GM19468 (cell line): ENCODE measurements at regions not wholly inside any gene's neighbourhood (a gene's known extent, or its start where the extent isn't known, plus 50 kb on each side); places are given as distances from the start of the nearest gene placed in this dataset.

ENCODE experiments used
- ATAC-seq: cut with Tn5 transposase; IDR thresholded peaks from one replicate; pipeline ENCODE4 v1.9.1; 2021; ENCODE audit warnings: mild to moderate bottlenecking, moderate library complexity, moderate number of reproducible peaks; ENCODE audit not compliant: unreplicated experiment; ENCODE audit errors: extremely low read depth

DNA sequence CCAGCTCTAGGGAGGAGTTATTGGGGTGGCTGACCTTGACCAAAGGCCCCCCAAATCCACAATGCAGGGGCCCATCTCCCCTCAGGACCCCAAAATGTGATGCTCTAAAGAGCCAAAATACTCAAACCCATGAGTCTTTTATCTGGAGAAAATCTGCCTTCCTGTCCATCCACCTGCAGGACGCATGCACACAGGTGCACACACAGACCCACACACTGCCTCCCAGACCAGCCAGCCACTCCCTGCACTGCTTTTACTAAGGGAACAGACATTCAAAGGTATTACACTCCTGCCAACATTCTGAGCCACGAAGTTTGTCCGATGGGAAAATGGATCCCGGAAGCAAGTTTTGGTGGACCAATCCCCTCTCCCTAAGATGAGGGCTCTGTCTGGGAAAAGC, 76.1 kb upstream of the CDH5 start:
- no peak for ATAC-seq

DNA sequence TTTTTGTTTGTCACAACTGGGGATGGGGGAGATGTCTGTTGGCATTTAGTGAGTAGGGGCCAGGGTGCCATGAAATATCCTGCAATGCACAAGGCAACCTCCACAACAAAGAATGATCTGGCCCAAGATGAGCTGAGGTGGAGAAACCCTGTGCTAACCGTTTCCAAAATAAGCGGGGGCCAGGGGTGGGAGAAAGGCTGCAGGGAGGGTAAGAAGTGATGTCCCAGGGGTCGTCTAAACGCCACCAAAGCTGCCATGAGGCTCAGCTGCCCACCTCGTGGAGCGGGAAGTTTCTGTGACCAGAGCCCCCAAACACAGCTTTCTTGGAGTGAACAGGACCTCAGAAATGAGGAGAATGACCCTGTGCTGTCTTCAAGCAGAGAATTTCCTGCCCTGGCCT, 76.5 kb upstream of the CDH5 start:
- no peak for ATAC-seq

DNA sequence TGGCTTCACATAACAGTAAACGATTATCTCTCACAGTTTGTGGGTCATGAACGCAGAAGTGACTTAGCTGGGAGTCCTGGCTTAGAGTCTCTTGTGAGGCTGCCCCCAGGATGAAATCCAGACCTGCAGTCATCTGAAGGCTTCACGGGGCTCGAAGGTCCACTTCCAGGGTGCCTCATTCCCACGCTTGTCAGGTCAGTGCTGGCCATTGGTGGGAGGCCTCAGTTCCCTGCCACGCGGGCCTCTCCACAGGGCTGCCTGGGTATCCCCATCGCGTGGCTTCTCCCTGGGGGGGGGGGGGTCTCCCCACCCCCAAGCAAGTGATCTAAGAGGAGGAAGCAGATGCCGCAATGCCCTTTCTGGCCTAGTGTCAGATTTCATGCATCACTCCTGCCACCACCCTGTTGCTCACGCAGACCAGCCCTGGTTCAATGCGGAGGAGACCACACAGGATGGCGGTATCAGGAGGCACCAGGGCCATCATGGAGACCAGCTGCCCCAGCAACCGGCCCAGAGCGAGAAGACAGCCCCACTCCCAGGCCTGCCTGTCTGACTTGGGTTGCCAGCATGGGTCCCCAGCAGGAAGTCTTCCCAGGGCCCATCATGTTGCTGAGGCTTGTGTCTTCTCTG, 77.3 kb upstream of the CDH5 start:
- no peak for ATAC-seq

DNA sequence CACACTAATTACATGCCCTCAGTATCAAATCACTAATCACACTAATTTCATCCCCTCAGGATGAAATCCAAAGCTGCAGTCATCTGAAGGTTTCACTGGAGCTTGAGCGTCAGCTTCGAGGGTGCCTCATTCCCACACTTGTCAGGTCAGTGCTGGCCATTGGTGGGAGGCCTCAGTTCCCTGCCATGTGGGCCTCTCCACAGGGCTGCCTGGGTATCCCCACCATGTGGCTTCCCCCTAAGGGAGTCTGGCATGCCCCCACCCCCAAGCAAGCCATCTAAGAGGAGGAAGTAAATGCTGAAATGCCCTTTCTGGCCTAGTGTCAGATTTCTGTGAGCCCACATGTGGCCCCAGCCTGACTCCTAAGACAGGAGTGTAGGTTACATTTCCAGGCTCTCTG, 78.6 kb upstream of the CDH5 start:
- no peak for ATAC-seq

DNA sequence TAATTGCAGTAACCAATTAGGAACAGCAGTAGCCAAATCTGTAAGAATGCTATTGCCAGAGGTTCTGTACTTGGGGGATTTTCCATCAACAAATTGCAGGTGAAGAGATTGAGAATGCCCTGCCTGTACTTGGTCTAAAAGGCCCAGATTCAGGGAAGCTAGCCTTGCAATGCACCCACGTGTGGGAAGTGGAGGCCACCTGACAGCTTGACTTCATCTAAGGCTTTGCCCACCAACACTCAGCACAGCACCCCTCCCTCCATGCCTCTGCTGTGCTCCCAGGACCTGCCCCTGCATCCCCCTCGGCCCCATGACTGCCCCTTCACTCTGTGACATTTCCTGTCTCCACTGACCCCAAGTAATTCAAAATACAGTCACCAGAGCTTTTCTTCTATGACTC, 79.1 kb upstream of the CDH5 start:
- ATAC-seq, result no peak

DNA sequence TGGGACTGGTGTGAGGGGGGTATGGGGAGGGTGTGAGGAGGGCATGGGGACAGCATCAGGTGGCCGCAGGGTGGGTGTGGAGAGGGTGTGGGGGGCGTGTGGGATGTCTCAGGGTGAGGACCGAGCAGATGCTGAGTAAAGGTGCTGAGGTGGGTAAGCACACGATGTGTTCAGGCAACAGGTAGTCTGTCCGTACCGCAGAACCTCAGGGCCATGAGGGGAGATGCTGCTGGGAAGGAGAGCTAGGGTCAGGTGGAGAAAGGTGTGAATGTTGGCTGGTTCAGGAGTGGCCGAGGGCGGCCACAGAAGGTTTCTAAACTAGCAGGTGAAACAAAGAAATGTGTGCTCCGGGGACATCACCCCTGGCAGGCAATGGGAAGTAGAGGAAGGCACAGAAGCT, 80.0 kb upstream of the CDH5 start:
- no peak for ATAC-seq

DNA sequence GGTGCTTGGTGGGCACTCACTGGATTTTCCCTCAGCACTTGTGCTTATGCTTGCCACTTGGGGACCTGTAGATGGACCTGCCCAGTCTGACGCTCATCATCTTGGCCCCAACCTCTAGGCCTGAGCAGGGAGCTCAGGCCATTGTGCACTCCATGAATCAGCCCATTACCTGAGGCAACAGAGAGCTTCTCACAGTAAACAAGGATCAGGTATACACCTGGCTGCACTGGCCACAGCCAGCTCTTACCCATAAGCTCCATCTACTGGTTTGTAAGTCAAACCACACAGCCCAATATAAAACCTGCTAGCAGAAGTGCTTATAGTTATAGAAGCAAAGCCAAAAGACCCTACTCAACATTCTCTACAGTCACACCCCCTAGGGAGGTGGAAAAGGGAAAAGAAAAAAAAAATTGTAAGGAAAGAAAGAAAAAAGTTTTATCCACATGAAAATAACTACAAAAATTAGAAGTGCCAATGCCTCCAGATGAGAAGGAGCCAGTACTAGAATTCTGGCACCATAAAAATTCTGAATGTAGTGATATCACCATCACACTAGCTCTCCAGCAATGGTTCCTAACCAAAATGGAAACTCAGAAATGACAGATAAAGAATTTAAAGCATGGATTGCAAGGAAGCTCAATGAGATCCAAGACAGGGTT, 87.8 kb upstream of the CDH5 start:
- no peak for ATAC-seq

DNA sequence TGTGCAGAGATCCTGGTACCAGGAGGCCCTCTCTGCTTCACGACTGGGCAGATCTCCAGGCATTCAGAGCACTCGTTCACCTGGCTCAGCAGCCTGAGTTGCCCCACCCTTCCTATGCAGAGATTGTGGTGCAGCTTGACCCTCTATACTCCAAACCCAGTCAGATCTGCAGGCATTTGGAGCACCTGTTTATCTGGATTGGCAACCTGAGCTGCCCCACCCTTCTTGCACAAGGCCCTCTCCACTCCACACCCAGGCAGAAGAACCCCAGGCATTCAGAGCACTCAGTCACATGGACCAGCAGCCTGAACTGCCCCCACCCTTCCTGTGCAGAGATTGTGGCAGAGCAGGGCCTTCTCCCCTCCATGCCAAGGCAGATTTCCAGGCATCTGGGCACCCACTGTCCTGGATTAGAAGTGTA, 88.4 kb upstream of the CDH5 start:
- ATAC-seq, result no peak

DNA sequence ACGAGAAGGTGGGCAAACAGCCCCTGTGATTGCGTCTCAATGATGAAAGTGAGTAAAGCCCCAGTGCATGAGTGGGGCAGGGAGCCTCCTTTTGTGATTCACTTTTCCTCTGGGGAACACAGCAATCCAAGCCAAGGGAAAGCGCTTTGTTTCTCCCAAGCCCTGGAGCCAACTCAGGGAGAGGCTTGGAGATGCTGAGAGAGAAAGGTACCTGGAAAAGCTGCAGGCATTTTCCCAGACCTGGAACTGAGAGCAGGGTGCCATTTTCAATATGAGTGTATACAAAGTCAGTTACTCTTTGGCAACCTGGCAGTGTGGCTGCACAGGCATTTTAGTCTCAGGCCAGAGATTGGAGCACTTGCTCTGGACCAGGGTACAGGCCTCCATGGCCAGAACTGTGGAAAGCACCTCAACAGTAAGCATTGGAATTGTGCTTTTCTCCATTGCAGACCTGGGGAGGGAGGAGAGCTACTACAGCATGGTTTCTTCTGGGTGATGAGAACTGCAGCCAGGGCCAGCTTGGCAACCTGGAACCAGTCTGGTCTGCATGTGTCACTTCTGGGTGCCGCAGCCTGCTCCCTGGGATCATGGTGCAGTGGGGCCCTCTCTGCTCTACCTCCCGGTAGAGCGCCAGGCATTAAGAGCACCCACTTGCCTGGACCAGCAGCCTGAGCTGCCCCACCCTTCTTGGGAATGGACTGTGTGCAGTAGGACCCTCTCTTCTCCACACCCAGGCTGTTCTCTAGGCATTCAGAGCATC, 89.0 kb upstream of the CDH5 start:
- no peak for ATAC-seq

DNA sequence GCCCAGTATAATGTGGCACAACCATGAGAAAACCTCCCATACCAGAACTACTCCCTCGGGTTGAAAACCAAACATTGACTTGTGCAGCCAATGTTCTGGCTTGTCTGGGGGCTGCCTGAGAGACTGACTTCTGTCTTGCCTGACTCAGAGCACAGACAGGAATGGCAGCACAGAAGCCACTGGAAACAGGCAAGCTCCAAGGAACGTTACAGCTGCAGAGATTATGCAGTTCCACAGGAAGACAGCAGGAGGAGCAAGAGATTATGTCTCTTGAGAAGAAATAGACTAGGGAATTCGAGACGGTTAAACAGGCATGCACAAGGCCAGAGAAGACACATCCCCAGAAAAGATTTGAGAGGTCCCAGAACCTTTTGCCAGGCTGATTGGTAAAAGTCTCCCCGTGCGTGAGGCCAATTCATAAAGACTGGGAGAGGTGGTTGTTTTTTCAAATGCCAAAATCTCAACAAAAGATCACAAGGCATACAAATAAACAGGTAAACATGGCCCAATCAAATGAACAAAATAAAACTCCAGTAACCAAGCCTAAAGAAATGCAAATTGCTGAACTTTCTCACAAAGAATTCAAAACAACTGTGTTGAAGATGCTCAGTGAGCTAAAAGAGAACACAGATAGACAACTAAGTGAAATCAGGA, 90.6 kb upstream of the CDH5 start:
- ATAC-seq, result no peak

DNA sequence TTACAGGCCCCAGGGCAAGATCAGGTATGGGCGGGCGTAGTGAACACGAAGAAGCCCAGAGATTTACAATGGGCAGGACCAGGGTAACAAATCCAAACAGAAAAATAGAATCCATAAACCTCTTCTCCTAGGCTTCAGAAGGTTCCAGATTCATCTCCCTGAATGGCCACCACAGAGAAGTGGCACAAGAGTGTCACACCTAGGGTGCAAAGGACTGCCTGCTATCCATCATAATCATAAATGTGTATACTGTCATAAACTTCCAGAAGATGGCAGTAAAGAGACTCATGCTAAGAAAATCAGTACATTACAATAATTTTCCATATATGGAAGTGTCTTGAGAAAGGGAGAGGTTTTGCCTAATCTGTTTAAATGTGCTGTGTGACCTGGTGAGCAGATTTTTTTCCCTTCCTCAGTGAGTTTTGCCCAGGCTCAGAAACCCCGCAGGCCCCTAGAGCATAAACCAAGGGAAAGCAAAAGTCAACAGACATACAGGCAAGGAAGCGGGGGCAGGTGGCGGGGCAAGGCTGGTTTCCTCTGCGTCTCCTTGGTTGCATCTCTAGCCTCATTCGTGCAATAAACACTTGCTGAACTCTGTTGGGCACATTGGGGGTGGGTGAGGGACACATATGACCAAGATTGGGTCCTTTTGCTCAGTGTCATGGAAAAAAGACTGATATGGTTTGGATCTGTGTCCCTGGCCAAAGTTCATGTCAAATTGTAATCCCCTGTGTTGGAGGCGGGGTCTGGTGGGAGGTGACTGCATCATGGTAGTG, 92.0 kb upstream of the CDH5 start:
- ATAC-seq, result no peak

DNA sequence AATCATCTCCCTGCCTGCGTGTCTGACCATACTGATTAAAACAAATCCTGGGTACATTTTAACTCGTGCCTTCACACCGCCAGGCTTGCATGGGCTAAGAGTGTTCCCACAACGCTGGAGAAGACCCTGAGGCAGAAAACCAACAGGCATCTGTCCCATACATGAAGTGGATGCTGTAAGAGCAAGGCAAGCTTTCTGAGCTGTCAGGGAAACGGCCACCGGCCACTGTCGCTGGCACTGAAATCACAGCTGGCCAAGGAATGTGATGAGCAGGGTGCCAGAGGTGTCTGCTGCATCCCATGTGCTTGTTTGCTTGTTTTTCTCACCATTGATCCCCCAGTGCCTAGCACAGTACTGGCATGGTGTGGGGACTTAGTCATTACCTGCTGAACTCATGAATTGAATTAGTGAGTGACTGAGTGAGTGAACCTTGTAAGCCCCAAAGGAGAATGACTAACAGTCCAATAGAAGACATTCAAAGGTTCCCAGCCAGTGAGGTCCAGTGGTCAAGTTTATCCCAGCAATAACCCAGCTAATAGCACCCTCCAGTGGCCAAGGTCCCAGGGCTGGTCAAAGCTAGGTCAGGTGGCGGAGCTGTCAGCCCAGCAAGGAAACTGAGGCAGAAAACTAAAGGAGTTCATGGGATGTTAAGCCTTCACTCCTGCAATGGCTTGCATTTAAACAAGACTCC, 92.7 kb upstream of the CDH5 start:
- ATAC-seq, result no peak

DNA sequence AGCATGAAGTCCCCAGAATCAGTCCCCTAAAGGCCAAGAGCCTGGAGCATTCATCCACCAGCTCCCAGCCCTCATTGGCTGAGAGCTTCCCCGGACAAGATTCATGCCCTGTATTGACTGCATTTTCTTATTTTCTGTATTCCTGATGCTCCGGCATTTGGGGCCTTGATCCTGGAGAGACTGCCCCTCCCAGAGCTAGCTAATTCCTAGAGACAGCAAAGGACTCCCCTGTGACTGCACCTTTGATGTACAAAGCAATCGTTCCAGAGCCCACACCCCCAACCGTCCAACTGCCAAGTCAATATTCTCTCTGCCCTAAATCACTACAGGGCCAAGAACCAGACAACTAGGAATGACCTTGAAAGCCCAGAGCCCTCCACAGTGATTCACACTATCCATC, 93.4 kb upstream of the CDH5 start:
- ATAC-seq, result no peak

DNA sequence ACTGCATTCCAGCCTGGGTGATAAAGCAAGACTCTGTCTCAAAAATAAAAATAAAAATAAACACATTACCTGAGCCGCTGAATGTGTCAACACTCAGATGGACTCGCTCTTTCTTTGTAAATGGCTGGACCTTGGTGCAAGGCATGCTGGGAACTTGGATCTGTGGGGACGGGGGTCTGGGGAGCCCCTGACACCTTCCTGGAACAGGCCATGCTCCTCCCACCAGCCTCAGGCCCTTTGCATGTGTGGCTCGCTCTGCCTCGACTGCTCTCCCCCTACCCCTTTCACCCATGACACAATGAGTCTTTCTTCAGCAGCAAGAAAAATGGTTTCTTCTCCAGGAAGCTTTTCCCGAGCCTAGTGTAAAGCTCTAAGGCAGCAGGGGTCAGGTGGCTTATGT, 94.0 kb upstream of the CDH5 start:
- no peak for ATAC-seq

DNA sequence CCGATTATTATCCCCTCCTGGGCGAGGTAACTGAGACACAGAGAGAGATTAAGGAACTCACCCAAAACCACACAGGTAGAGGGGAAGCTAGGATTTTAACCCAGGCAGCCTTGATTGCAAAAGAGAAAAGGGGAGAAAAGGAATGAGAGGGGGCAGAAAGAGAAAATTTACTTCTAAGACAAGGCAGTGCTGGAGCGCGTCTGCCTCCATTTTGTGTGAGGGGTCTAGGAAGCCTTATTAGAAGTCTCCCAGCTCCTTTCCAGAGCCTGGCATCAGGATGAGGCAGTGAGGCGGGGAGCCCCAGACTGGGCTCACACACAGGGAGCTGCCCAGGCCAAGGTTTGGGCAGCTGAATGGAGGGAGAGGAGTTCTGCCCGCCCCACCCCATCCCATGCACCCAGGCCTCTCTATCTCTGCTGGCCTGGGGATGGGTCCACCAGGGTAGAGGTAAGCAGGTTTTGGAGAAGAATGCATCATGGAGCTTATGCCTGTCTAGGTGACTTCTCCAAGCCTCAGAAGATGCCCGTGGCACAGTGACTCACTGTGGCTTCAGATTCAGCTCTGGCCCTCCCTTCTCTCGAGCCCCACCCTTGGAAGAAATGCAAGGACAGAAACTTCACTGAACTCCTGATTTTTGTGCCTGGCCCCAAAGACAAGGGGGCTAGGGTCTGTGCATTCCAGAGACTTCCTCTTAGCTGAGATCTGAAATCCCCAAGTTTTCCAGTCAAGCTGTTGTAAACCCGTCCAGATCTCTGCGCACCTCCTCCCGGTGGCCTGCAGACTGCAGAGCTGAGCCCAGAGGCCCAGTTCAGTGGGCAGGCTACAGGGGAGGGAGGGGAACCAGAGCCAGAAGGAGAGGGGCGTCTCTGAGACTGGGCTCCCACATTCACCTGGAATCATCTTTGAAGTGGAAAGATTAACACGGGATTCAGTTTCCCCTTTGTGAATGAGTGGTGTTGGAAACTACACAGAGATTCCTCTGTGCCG, 95.1 kb upstream of the CDH5 start:
- no peak for ATAC-seq

DNA sequence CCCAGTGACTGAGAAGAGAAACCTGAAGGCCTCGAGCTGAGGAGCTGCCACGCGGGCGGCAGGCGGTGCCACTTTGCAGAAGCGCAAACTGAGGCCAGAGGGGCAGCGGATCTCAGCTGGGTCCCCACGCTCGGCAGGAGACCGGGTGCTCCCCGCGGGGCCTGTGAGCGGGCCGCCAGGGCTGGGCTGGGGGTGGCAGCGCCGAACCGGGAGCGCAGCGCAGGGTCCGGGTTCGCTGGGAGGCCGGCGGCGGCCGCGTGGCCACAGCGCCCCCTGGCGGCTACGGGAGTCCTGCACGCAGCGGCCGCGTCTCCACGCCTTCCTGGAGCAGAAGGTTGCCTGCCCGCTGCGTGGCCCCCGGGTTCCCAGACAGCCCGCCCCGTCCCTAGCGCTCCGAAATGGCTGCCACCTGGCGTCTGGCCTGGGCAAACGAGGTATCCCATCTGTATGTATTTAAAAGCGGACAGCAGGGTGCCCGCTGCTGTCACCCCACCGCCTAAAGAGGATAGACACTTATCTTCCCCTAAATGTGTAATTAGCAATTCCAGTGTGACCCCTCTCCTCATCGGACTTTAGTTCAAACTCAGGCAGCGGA, 96.1 kb upstream of the CDH5 start:
- ATAC-seq, result no peak

DNA sequence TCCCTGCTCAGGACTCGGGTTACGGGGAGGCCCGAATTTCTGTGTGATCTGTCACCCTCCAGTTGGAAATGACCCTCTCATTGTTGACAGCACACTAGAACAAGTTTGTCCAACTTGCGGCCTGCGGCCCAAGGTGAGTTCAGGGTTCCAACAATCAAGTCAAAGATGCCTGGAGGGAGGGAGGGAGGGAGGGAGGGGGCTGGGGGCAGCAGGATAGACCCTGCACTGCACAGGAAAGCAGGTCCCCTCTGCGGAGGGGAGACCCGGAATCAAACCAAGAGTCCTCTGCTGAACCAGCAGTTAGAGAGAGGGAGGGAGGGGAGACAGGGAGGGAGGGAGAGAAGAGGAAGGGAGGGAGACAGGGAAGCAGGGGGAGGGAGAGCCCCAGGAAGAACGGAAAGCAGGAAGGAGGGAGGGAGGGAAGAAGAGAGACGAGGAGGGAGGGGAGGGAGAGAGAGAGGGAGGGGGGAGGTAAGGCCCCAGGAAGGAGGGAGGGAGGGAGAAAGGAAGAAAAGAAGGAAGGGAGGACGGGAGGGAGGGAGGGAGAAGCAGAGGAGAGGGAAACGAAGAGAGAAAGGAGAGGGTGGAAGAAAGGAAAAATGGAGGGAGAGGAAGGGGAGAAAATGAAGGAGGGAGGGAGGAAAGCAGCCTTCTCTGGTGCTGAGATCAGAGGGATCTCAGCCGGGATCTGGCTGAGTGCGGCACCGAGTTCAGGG, 96.7 kb upstream of the CDH5 start:
- ATAC-seq, result no peak
